Fibroblast of gingiva (primary cell): ENCODE measurements at regions not wholly inside any gene's neighbourhood (a gene's known extent, or its start where the extent isn't known, plus 50 kb on each side); places are given as distances from the start of the nearest gene placed in this dataset.
"Not testable (repeated sequence)": the region's sequence is repeated elsewhere in the genome, so short reads cannot be mapped to it uniquely, and the experiment has no call there.

Experiments used
- DNase-seq: peaks from one replicate; pipeline ENCODE4 v3.0.0-alpha.2; 2011; ENCODE audit warnings: low read depth

- DNase-seq = peak; percentile 24
Measured at GRCh38 chr4:166153548-166153947, 280.5 kb downstream of the TLL1 start.

GRCh38 chr4:166162327-166162726 is 289.3 kb downstream of the TLL1 start:
- DNase-seq = no peak

- DNase-seq = peak; percentile 59
Measured at GRCh38 chr4:166165829-166166420, 292.9 kb downstream of the TLL1 start.

GRCh38 chr4:166169111-166169510 is 296.1 kb downstream of the TLL1 start:
- no peak for DNase-seq

GRCh38 chr4:166172619-166173018 is 299.6 kb downstream of the TLL1 start:
- DNase-seq = no peak

GRCh38 chr4:166174717-166175490 is 301.9 kb downstream of the TLL1 start:
- DNase-seq = no peak

GRCh38 chr4:166182145-166182544 is 309.1 kb downstream of the TLL1 start:
- no peak for DNase-seq

- no peak for DNase-seq
Measured at GRCh38 chr4:166195101-166195500, 322.1 kb downstream of the TLL1 start.

GRCh38 chr4:166197166-166197565 is 324.1 kb downstream of the TLL1 start:
- DNase-seq = no peak

GRCh38 chr4:166198041-166198440 is 325.0 kb downstream of the TLL1 start:
- DNase-seq = no peak

- no peak for DNase-seq
Measured at GRCh38 chr4:166198516-166199310, 325.7 kb downstream of the TLL1 start.

- no peak for DNase-seq
Measured at GRCh38 chr4:166202991-166203390, 330.0 kb downstream of the TLL1 start.

GRCh38 chr4:166212326-166212725 is 339.3 kb downstream of the TLL1 start:
- DNase-seq = not testable (repeated sequence)

GRCh38 chr4:166222271-166222670 is 349.2 kb downstream of the TLL1 start:
- DNase-seq = no peak

GRCh38 chr4:166228112-166228511 is 355.1 kb downstream of the TLL1 start:
- no peak for DNase-seq

GRCh38 chr4:166229799-166230198 is 356.8 kb downstream of the TLL1 start:
- no peak for DNase-seq

GRCh38 chr4:166230841-166231240 is 357.8 kb downstream of the TLL1 start:
- no peak for DNase-seq

GRCh38 chr4:166239354-166239753 is 366.3 kb downstream of the TLL1 start:
- DNase-seq = no peak

GRCh38 chr4:166252487-166253402 is 379.7 kb downstream of the TLL1 start:
- DNase-seq = no peak

GRCh38 chr4:166257276-166257675 is 384.2 kb downstream of the TLL1 start:
- DNase-seq = no peak

GRCh38 chr4:166257891-166258290 is 384.9 kb downstream of the TLL1 start:
- no peak for DNase-seq

- DNase-seq = no peak
Measured at GRCh38 chr4:166259081-166259480, 386.0 kb downstream of the TLL1 start.
